ENCODE measurements at regions not wholly inside any gene's neighbourhood (a gene's known extent, or its start where the extent isn't known, plus 50 kb on each side); places are given as distances from the start of the nearest gene placed in this dataset.

DNA sequence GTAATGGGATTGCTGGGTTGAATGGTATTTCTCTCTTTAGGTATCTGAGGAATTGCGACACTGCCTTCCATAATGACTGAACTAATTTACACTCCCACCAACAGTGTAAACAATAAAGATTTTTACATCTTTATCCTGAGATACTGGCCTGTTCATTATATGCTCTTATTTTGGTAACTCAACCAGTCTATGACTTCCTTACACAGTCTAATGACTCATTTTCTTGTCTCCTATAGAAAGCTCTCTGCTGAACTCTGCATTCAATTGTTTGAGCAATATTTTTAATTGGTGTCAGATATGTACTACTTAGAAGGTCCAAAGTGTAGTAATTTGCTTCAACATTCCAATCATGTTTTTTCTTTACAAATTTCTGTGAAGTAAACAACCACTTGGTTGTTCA, 1351.8 kb downstream of the FSCB start:
- TF ChIP-seq, protein P1, sequence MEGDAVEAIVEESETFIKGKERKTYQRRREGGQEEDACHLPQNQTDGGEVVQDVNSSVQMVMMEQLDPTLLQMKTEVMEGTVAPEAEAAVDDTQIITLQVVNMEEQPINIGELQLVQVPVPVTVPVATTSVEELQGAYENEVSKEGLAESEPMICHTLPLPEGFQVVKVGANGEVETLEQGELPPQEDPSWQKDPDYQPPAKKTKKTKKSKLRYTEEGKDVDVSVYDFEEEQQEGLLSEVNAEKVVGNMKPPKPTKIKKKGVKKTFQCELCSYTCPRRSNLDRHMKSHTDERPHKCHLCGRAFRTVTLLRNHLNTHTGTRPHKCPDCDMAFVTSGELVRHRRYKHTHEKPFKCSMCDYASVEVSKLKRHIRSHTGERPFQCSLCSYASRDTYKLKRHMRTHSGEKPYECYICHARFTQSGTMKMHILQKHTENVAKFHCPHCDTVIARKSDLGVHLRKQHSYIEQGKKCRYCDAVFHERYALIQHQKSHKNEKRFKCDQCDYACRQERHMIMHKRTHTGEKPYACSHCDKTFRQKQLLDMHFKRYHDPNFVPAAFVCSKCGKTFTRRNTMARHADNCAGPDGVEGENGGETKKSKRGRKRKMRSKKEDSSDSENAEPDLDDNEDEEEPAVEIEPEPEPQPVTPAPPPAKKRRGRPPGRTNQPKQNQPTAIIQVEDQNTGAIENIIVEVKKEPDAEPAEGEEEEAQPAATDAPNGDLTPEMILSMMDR (conservative IDR thresholded peaks at IDR 0.05 in 1 of 2, IDR thresholded peaks at IDR 0.05 in 1 of 2; ENCODE audit: low read depth in 1 of 2, low read length in 2 of 2): no peak
- TF ChIP-seq EZH2 (IDR thresholded peaks at IDR 0.05; ENCODE audit: low read length, missing control alignments): no peak
